CD14-positive monocyte (primary cell): ENCODE measurements at regions not wholly inside any gene's neighbourhood (a gene's known extent, or its start where the extent isn't known, plus 50 kb on each side); places are given as distances from the start of the nearest gene placed in this dataset.

Experiments used
- DNase-seq, 3 donors: peaks; one replicate each; pipeline ENCODE4 v3.0.0-alpha.2; 2011 to 2022
- H2AFZ ChIP-seq: 2 replicates; pipeline ENCODE4 v1.6.0; 2012; ENCODE audit warnings: mild to moderate bottlenecking, low read depth, low read length, inconsistent platforms; ENCODE audit not compliant: insufficient read depth, poor library complexity, severe bottlenecking
- H3K27ac ChIP-seq, 2 donors: 1 replicate in 1 of 2; 2 replicates in 1 of 2; pipeline ENCODE4 v1.5.1; 2012 to 2013; ENCODE audit warnings: low read length in 2 of 2, control low read depth in 1 of 2, inconsistent platforms in 1 of 2, low read depth in 1 of 2, mild to moderate bottlenecking in 1 of 2
- H3K27me3 ChIP-seq, 2 donors: one replicate each; pipeline versions ENCODE4 v1.6.0 to v1.6.1; 2011 to 2013; ENCODE audit warnings: low read length in 2 of 2; ENCODE audit not compliant: control insufficient read depth in 2 of 2, insufficient read depth in 2 of 2
- H3K36me3 ChIP-seq, 2 donors: replicated peaks in 1 of 2; 1 replicate in 1 of 2; 2 replicates in 1 of 2; pipeline versions ENCODE4 v1.5.1 to v1.6.1; 2012 to 2013; ENCODE audit warnings: low read length in 2 of 2, control low read depth in 1 of 2, inconsistent platforms in 1 of 2, mild to moderate bottlenecking in 1 of 2; ENCODE audit not compliant: insufficient read depth in 2 of 2, control insufficient read depth in 1 of 2
- H3K4me1 ChIP-seq, 2 donors: 1 replicate in 1 of 2; 2 replicates in 1 of 2; pipeline versions ENCODE4 v1.5.1 to v1.6.1; 2012 to 2013; ENCODE audit warnings: low read length in 2 of 2, control low read depth in 1 of 2, inconsistent platforms in 1 of 2, mild to moderate bottlenecking in 1 of 2, moderate library complexity in 1 of 2; ENCODE audit not compliant: insufficient read depth in 2 of 2, control insufficient read depth in 1 of 2
- H3K4me2 ChIP-seq: replicated peaks from 2 replicates; pipeline ENCODE3; 2012; ENCODE audit warnings: low read length, moderate library complexity, mild to moderate bottlenecking; ENCODE audit not compliant: poor library complexity, severe bottlenecking; ENCODE audit errors: extremely low read depth
- H3K4me3 ChIP-seq, 3 experiments: fragments of 200-600 bp in 1 of 3; sonication (generic) in 1 of 3; replicated peaks in 1 of 3; 1 replicate in 2 of 3; 2 replicates in 1 of 3; pipeline ENCODE4 v1.5.1; 2011 to 2013; ENCODE audit warnings: low read length in 3 of 3, mild to moderate bottlenecking in 3 of 3, control low read depth in 2 of 3, low read depth in 2 of 3, inconsistent platforms in 1 of 3, moderate library complexity in 1 of 3
- H3K79me2 ChIP-seq: 2 replicates; pipeline ENCODE4 v1.6.0; 2012; ENCODE audit warnings: mild to moderate bottlenecking, control low read depth, inconsistent platforms, low read length, moderate library complexity; ENCODE audit not compliant: insufficient read depth
- H3K9ac ChIP-seq: 2 replicates; pipeline ENCODE4 v1.6.0; 2017; ENCODE audit warnings: low read length, mild to moderate bottlenecking; ENCODE audit not compliant: insufficient read depth, poor library complexity, severe bottlenecking
- H3K9me3 ChIP-seq, 2 donors: replicated peaks in 1 of 2; 1 replicate in 1 of 2; 2 replicates in 1 of 2; pipeline versions ENCODE4 v1.5.1 to v1.6.1; 2012 to 2013; ENCODE audit warnings: low read length in 2 of 2, control low read depth in 1 of 2; ENCODE audit not compliant: control insufficient read depth in 1 of 2, insufficient read depth in 1 of 2
- H4K20me1 ChIP-seq: 2 replicates; pipeline ENCODE4 v1.6.0; 2012; ENCODE audit warnings: mild to moderate bottlenecking, low read length, control low read depth, moderate library complexity; ENCODE audit not compliant: insufficient read depth
- H3K27ac Mint-ChIP-seq, 7 donors: one replicate each; pipeline ENCODE4 v1.8.0; 2020; ENCODE audit warnings: mild to moderate bottlenecking in 7 of 7, mixed read lengths in 7 of 7, moderate library complexity in 6 of 7, inconsistent platforms in 2 of 7
- H3K27me3 Mint-ChIP-seq, 3 donors: one replicate each; pipeline ENCODE4 v1.8.0; 2021 to 2022; ENCODE audit warnings: low read depth in 3 of 3, mild to moderate bottlenecking in 3 of 3, mixed read lengths in 3 of 3, moderate library complexity in 3 of 3, inconsistent platforms in 1 of 3
- H3K36me3 Mint-ChIP-seq, 2 donors: one replicate each; pipeline ENCODE4 v1.8.0; 2020; ENCODE audit warnings: mixed read lengths in 2 of 2, inconsistent platforms in 1 of 2, mild to moderate bottlenecking in 1 of 2
- H3K4me1 Mint-ChIP-seq: one replicate; pipeline ENCODE4 v1.8.0; 2020; ENCODE audit warnings: mild to moderate bottlenecking, mixed read lengths
- H3K4me3 Mint-ChIP-seq, 2 donors: one replicate each; pipeline ENCODE4 v1.8.0; 2020; ENCODE audit warnings: mild to moderate bottlenecking in 2 of 2, mixed read lengths in 2 of 2, moderate library complexity in 1 of 2
- H3K9me3 Mint-ChIP-seq, 7 donors: one replicate each; pipeline ENCODE4 v1.8.0; 2020 to 2022; ENCODE audit warnings: mixed read lengths in 7 of 7, mild to moderate bottlenecking in 6 of 7, moderate library complexity in 6 of 7, inconsistent platforms in 2 of 7
- CTCF ChIP-seq: fragments of 200-600 bp; IDR thresholded peaks from one replicate; pipeline ENCODE4 v1.8.0; 2022; ENCODE audit warnings: antibody characterized with exemption, mild to moderate bottlenecking
- WGBS: methylation state at CpG from one replicate; pipeline ENCODE4 v1.1.5; 2013; ENCODE audit warnings: missing lambda C conversion rate; ENCODE audit not compliant: insufficient coverage; 5-methylcytosine and 5-hydroxymethylcytosine counted together
- intact Hi-C, 2 donors: fragments of 100-400 bp; cut with micrococcal nuclease; formaldehyde crosslinking; loops; one replicate each; pipeline versions ENCODE4 v1.15.0 to v1.15.1; 2023

GRCh38 chr9:87193151-87193550 is 245.8 kb upstream of the GAS1 start:
- Histone ChIP-seq H3K4me2 (no peak overlapping the region), H2AFZ (no peak overlapping the region), H4K20me1 (no peaks in the 10 kb centered on the region), H3K9ac (no peak overlapping the region), H3K9me3 (no peaks in the 10 kb centered on the region), H3K27me3 (peaks cover 0 to 3% of the 10 kb centered on the region in 2 donors), H3K36me3 (no peaks in the 10 kb centered on the region), H3K4me1 (no peaks in the 10 kb centered on the region), H3K27ac (no peak overlapping the region), H3K79me2 (no peaks in the 10 kb centered on the region), H3K4me3 (no peak overlapping the region)
- no CpG with 5 or more reads among the region's 1 CpG for WGBS
- Mint-ChIP-seq H3K27ac (peak overlapping the region in 1 of 7 donors; percentile 21), H3K36me3 (no peaks in the 10 kb centered on the region), H3K9me3 (peaks cover 0 to 8% (median 3%) of the 10 kb centered on the region in 7 donors), H3K4me3 (no peak overlapping the region), H3K4me1 (peaks cover 4% of the 10 kb centered on the region), H3K27me3 (peaks cover 0 to 9% (median 5%) of the 10 kb centered on the region in 3 donors)
- TF ChIP-seq CTCF, result no peak
- no peak for DNase-seq
- intact Hi-C loops, result no loop called here

GRCh38 chr9:87193925-87194868 is 246.9 kb upstream of the GAS1 start:
- Histone ChIP-seq H3K79me2 (no peaks in the 10 kb centered on the region), H3K4me2 (no peak overlapping the region), H3K27me3 (peaks cover 0 to 3% of the 10 kb centered on the region in 2 donors), H3K4me3 (no peak overlapping the region), H3K36me3 (no peaks in the 10 kb centered on the region), H3K9ac (no peak overlapping the region), H3K27ac (no peak overlapping the region), H4K20me1 (no peaks in the 10 kb centered on the region), H3K9me3 (no peaks in the 10 kb centered on the region), H3K4me1 (no peaks in the 10 kb centered on the region), H2AFZ (no peak overlapping the region)
- intact Hi-C loops, result no loop called here
- Mint-ChIP-seq H3K9me3 (peaks cover 0 to 8% (median 2%) of the 10 kb centered on the region in 7 donors), H3K4me3 (no peak overlapping the region), H3K4me1 (peaks cover 4% of the 10 kb centered on the region), H3K27ac (no peak overlapping the region), H3K36me3 (no peaks in the 10 kb centered on the region), H3K27me3 (peaks cover 0 to 11% (median 5%) of the 10 kb centered on the region in 3 donors)
- no peak for TF ChIP-seq CTCF
- no peak for DNase-seq
- 83% methylated on average over 7 of the region's 9 CpGs for WGBS
